HL-60 (cell line): ENCODE measurements at regions not wholly inside any gene's neighbourhood (a gene's known extent, or its start where the extent isn't known, plus 50 kb on each side); places are given as distances from the start of the nearest gene placed in this dataset.
"Not testable (repeated sequence)": the region's sequence is repeated elsewhere in the genome, so short reads cannot be mapped to it uniquely, and the experiment has no call there.

Source experiments
- DNase-seq, 2 experiments: peaks; one replicate each; pipeline ENCODE4 v3.0.0-alpha.2; 2010 to 2020; ENCODE audit warnings: low read depth in 1 of 2, low spot score in 1 of 2
- H3K27ac ChIP-seq: fragments of 250-450 bp; sonication (Bioruptor Pico); replicated peaks from 2 replicates; pipeline ENCODE4 v1.5.1; 2020; ENCODE audit warnings: mild to moderate bottlenecking, moderate library complexity
- H3K27me3 ChIP-seq: fragments of 250-450 bp; sonication (Bioruptor Pico); 2 replicates; pipeline ENCODE4 v1.5.1; 2021; ENCODE audit warnings: mild to moderate bottlenecking, moderate library complexity; ENCODE audit not compliant: insufficient read depth, poor library complexity, severe bottlenecking
- H3K4me3 ChIP-seq: replicated peaks from 2 replicates; pipeline ENCODE4 v1.5.1; 2011; ENCODE audit warnings: mild to moderate bottlenecking, control low read depth, low read length; ENCODE audit not compliant: insufficient read depth
- GABPA ChIP-seq: IDR thresholded peaks from 2 replicates; pipeline ENCODE4 v1.6.1; 2012; ENCODE audit warnings: low read depth
- POLR2AphosphoS5 ChIP-seq: IDR thresholded peaks from 2 replicates; pipeline ENCODE4 v1.6.1; 2012; ENCODE audit warnings: low read depth
- SPI1 ChIP-seq: IDR thresholded peaks from 2 replicates; pipeline ENCODE4 v1.6.1; 2012; ENCODE audit warnings: low read depth, mild to moderate bottlenecking, borderline replicate concordance
- TF ChIP-seq, protein P1 (sequence below): IDR thresholded peaks from 2 replicates; pipeline ENCODE4 v1.6.1; 2012; ENCODE audit warnings: low read depth; ENCODE audit not compliant: insufficient replicate concordance
- TF ChIP-seq, protein P2 (sequence below): IDR thresholded peaks from one replicate; pipeline ENCODE4 v1.5.1; 2011; ENCODE audit warnings: low read length, control low read depth, inconsistent platforms; ENCODE audit not compliant: insufficient read depth

- Histone ChIP-seq H3K27ac (no peak overlapping the region), H3K27me3 (no peaks in the 10 kb centered on the region), H3K4me3 (no peak overlapping the region)
- TF ChIP-seq, protein P1, sequence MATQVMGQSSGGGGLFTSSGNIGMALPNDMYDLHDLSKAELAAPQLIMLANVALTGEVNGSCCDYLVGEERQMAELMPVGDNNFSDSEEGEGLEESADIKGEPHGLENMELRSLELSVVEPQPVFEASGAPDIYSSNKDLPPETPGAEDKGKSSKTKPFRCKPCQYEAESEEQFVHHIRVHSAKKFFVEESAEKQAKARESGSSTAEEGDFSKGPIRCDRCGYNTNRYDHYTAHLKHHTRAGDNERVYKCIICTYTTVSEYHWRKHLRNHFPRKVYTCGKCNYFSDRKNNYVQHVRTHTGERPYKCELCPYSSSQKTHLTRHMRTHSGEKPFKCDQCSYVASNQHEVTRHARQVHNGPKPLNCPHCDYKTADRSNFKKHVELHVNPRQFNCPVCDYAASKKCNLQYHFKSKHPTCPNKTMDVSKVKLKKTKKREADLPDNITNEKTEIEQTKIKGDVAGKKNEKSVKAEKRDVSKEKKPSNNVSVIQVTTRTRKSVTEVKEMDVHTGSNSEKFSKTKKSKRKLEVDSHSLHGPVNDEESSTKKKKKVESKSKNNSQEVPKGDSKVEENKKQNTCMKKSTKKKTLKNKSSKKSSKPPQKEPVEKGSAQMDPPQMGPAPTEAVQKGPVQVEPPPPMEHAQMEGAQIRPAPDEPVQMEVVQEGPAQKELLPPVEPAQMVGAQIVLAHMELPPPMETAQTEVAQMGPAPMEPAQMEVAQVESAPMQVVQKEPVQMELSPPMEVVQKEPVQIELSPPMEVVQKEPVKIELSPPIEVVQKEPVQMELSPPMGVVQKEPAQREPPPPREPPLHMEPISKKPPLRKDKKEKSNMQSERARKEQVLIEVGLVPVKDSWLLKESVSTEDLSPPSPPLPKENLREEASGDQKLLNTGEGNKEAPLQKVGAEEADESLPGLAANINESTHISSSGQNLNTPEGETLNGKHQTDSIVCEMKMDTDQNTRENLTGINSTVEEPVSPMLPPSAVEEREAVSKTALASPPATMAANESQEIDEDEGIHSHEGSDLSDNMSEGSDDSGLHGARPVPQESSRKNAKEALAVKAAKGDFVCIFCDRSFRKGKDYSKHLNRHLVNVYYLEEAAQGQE: no peak
- TF ChIP-seq SPI1 (no peak), GABPA (no peak)
- DNase-seq: no peak
These were observed 360.4 kb upstream of the FRG2C start for GRCh38 chr3:75303741-75304140.

DNA sequence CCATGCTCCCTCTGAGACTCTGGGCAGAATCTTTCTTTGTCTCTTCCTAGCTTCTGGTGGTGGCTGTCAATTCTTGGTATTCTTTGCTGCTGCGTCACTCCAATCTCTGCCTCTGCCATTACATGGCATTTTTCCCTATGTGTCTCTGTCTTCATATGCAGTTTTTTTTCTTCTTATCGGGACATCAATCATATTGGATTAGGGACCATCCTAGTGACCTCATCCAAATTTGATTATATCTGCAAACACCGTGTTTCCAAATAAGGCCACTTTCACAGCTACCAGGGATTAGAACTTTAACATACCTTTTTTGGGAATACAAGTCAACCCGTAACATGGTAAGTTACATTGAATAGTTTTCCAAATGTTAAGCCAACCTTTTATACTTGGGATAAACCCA lies 358.2 kb upstream of the FRG2C start:
- no peak for TF ChIP-seq GABPA
- TF ChIP-seq, protein P2, sequence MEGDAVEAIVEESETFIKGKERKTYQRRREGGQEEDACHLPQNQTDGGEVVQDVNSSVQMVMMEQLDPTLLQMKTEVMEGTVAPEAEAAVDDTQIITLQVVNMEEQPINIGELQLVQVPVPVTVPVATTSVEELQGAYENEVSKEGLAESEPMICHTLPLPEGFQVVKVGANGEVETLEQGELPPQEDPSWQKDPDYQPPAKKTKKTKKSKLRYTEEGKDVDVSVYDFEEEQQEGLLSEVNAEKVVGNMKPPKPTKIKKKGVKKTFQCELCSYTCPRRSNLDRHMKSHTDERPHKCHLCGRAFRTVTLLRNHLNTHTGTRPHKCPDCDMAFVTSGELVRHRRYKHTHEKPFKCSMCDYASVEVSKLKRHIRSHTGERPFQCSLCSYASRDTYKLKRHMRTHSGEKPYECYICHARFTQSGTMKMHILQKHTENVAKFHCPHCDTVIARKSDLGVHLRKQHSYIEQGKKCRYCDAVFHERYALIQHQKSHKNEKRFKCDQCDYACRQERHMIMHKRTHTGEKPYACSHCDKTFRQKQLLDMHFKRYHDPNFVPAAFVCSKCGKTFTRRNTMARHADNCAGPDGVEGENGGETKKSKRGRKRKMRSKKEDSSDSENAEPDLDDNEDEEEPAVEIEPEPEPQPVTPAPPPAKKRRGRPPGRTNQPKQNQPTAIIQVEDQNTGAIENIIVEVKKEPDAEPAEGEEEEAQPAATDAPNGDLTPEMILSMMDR: no peak
- TF ChIP-seq SPI1: no peak
- no peak for TF ChIP-seq POLR2AphosphoS5
- TF ChIP-seq, protein P1: no peak
- DNase-seq: no peak
- Histone ChIP-seq H3K27ac (no peak overlapping the region), H3K27me3 (no peaks in the 10 kb centered on the region), H3K4me3 (no peak overlapping the region)

GRCh38 chr3:75311306-75311705 lies 352.8 kb upstream of the FRG2C start:
- not testable (repeated sequence) for H3K27ac ChIP-seq, H3K4me3 ChIP-seq, H3K27me3 ChIP-seq, DNase-seq

- not testable (repeated sequence) for H3K4me3 ChIP-seq, H3K27ac ChIP-seq, H3K27me3 ChIP-seq, DNase-seq
These were observed 351.7 kb upstream of the FRG2C start for GRCh38 chr3:75312469-75312868.

- H3K27me3 ChIP-seq, DNase-seq, H3K27ac ChIP-seq, H3K4me3 ChIP-seq: not testable (repeated sequence)
These were observed 344.4 kb upstream of the FRG2C start for GRCh38 chr3:75319776-75320175.

DNA sequence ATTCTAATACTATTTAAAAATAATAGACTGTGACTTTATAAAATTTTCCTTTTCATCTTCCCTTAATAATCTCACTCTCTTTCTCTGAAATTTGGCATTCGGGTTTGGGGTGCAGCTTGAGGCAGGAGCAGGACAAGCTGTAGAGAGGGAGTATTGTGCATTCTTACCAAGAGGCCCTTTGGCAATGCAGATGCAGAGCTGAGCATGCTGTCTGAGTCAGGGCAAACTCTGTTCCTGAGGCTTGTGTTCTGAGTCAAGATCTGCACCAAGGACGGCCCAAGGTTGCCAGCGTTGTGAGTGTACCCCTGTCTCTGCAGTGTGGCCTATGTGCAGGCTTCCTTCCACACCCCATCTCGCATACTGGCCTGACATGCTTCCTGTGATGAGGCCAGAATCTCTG lies 343.8 kb upstream of the FRG2C start:
- Histone ChIP-seq H3K27me3 (no peaks in the 10 kb centered on the region), H3K4me3 (no peak overlapping the region), H3K27ac (no peak overlapping the region)
- TF ChIP-seq POLR2AphosphoS5 (no peak), GABPA (no peak), SPI1 (no peak)
- TF ChIP-seq, protein P1: no peak
- TF ChIP-seq, protein P2: no peak
- DNase-seq: no peak
